ENCODE measurements at regions not wholly inside any gene's neighbourhood (a gene's known extent, or its start where the extent isn't known, plus 50 kb on each side); places are given as distances from the start of the nearest gene placed in this dataset.

DNA sequence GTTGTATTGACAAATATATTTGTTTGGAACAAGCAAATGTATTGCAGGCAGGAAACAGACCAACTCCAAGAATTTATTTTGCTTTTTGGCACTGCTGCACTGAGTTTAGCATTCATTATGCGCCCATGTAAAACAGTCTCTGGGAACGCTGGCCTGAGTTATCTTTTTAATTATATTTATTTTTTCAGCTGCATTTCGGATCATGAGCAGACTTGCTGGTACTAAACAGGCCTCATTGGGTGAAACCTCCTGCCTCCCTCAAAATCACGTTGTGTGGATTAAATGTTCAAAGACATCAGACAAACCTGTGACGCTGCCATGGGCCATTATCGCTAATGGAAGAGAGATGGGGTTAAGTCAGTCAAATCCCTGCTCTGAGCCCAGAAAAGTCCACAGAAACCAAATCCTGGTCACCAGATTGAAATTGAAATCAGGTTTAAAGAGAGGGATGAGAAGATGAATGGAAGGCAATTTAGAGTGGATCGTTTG lies 511.1 kb upstream of the PROK2 start:
- H3K27me3 Mint-ChIP-seq: no peaks in the 10 kb centered on the region
- H3K27ac Mint-ChIP-seq: no peak overlapping the region
- no peaks in the 10 kb centered on the region for H3K9me3 Mint-ChIP-seq
- H3K4me1 Mint-ChIP-seq: no peaks in the 10 kb centered on the region
- H3K4me3 Mint-ChIP-seq: no peak overlapping the region
- no peak for DNase-seq
- no peaks in the 10 kb centered on the region for H3K36me3 Mint-ChIP-seq

DNA sequence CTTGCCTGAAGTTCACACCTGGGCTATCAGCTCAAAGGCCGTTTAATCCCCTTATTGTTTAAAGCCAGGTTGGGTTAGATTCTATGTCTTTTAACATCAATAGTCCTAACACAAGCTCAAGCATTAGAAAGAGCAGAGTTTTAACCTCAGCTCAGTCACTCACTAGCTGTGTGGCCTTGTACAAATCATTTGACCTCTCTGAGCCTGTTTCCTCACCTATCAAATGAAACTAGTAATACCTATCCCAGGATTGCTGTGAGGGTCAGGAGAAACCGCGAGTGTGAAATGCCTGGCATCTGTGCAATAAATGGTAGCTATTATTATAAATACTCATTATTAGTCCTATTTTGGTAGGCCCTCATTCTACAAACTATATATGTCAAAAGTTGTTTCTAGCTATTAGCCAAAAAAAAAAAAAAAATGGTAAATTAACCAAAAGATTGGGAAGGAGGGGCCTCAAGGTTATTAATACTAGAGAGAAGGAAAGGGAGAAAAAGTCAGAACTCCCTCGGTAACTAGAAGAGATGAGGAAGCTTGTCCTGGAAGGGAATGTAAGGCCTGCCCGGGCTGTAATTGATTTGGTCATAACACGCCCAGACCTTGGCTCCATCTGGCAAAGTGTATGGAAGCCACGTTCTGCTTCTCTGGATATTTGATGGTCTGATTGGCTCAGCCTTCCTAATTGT lies 510.5 kb upstream of the PROK2 start:
- Mint-ChIP-seq H3K27me3 (no peaks in the 10 kb centered on the region), H3K4me1 (no peaks in the 10 kb centered on the region), H3K36me3 (no peaks in the 10 kb centered on the region), H3K27ac (no peak overlapping the region), H3K4me3 (no peak overlapping the region), H3K9me3 (no peaks in the 10 kb centered on the region)
- no peak for DNase-seq

DNA sequence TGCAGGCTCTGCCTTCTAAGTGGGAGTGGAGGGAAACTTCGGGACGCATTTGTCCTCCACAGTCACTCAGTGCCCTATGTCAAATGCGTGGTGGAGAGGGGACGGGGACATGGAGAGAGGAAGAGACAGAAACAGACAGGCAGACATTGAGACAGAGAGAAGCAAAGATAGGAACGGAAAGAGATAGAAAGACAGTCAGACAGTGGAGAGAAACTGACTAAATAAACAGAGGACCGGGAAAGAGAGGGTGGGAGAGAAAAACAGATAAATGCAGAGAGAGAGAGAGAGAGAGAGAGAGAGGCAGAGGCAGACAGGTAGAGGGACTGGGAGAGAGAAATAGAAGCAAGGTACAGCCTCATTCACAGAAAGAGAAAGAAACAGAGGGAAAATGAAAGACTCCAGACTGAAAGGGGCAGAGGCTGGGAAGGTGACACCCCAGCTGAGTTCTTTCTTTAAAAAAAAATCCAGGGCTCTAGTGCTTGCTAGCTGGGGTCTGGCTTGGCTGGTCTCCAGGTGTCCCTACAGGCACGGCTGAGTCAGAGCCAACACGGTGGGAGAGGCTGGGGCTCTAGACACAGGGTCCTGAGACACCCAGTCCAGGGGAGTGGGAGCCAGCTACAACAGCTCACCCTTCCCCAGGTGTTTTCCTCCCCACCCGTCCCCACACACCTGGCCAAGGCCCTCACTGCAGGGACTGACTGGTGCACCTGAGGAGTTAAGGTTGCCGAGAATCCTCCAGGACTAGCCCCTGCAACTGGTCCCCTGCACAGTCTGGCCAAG lies 506.1 kb upstream of the PROK2 start:
- Mint-ChIP-seq H3K36me3 (no peaks in the 10 kb centered on the region), H3K4me3 (no peak overlapping the region), H3K9me3 (no peaks in the 10 kb centered on the region), H3K4me1 (peaks cover 12% of the 10 kb centered on the region), H3K27me3 (no peaks in the 10 kb centered on the region), H3K27ac (no peak overlapping the region)
- DNase-seq: no peak

DNA sequence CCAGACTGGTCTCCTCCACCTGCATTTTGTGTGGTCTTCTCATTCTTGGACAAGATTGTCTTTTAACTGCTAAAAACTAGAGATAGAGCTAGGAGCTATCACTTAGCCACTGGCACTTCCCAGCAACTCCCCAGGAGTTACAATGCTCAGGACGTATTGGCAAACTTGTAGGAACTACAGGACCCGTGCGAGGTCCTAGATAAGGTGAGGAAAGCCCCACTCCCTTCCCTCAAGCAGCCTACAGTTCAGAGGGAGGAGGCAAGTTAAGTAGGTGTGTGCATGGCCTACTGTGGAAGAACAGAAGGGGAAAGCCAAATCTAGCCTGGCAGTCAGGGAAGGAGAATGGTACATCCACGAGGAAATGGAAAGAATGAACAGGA lies 504.7 kb upstream of the PROK2 start:
- no peak for DNase-seq
- H3K4me3 Mint-ChIP-seq: no peak overlapping the region
- H3K27ac Mint-ChIP-seq: no peak overlapping the region
- no peaks in the 10 kb centered on the region for H3K27me3 Mint-ChIP-seq
- H3K36me3 Mint-ChIP-seq: no peaks in the 10 kb centered on the region
- no peaks in the 10 kb centered on the region for H3K9me3 Mint-ChIP-seq
- peaks cover 12% of the 10 kb centered on the region for H3K4me1 Mint-ChIP-seq

DNA sequence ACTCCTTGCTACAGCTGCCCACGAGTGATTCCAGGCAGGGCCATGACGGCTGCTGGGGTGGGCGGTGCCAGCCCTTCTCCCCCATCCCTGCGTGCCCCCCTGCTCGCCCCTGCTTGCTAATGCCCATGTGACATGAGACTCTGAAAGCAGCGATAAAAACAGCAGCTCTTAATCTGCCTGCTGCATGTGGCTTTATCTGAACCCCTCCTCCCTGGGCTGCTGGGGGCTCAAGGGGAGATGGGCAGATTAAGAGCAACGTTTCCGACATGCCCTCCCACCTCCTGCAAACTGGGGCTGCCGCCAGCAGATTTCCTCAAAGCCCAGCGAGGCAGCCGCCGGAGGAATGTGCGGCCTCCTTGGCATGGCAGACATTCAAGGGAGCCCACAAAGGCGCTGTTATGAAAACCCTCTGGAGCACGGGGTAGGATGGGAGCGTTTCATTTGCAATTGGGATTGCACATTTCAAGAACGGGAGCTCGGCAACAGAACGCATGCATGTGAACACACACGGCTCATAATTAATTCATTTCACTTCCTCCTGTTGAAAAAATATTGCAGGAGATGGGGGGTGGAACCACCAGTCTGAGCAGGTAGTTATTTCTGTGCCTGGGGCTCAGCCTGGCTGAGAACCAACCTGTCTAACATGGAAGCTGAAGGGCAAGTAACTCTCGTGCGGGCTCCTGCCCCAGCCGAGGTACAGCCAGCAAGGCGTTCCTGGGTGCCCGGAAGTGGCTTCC lies 504.2 kb upstream of the PROK2 start:
- DNase-seq: peak; percentile 18
- Mint-ChIP-seq H3K27me3 (no peaks in the 10 kb centered on the region), H3K27ac (no peak overlapping the region), H3K9me3 (no peaks in the 10 kb centered on the region), H3K4me1 (peaks cover 12% of the 10 kb centered on the region), H3K4me3 (peak overlapping the region; percentile 66), H3K36me3 (no peaks in the 10 kb centered on the region)

DNA sequence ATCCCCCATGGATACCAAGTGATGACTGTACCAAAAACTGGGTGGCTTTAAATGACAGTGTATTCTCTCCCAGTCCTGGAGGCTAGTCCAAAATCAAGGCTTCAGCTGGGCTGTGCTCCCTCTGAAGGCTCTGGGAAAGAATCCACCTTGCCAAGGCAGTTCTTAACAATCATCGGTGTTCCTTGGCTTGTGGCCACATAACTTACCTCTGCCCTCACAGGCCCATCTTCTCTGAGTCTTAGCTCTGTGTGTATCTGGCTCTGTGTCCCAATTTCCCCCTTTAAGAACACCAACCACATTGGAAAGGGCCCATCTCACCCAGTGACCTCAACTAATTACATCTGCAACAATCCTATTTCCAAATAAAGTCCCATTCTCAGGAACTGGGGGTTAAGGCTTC lies 503.0 kb upstream of the PROK2 start:
- Mint-ChIP-seq H3K9me3 (peaks cover 4% of the 10 kb centered on the region), H3K4me3 (no peak overlapping the region), H3K36me3 (no peaks in the 10 kb centered on the region), H3K27me3 (no peaks in the 10 kb centered on the region), H3K27ac (no peak overlapping the region), H3K4me1 (peaks cover 12% of the 10 kb centered on the region)
- DNase-seq: no peak

DNA sequence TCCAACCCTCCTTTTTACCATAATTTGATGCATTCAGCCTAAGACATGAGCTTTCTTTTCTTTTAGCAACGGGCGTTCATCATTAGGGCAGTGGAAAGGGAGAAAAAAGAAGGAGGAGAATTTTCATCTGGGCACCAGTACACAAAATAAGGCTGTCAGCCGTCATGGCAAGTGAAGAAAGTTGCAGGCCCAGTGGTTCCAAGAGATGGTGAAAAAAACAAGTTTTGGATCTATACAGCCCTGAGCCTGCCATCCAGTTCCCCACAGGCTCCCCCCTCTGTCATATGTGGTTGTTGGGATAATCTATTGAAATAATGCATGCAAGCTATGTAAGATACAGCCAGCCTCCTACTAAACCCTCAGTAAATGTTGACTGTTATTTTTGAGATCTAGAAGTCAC lies 500.6 kb upstream of the PROK2 start:
- no peak for DNase-seq
- no peaks in the 10 kb centered on the region for H3K36me3 Mint-ChIP-seq
- no peak overlapping the region for H3K27ac Mint-ChIP-seq
- H3K4me3 Mint-ChIP-seq: no peak overlapping the region
- H3K4me1 Mint-ChIP-seq: peaks cover 12% of the 10 kb centered on the region
- H3K27me3 Mint-ChIP-seq: no peaks in the 10 kb centered on the region
- H3K9me3 Mint-ChIP-seq: peaks cover 7% of the 10 kb centered on the region

DNA sequence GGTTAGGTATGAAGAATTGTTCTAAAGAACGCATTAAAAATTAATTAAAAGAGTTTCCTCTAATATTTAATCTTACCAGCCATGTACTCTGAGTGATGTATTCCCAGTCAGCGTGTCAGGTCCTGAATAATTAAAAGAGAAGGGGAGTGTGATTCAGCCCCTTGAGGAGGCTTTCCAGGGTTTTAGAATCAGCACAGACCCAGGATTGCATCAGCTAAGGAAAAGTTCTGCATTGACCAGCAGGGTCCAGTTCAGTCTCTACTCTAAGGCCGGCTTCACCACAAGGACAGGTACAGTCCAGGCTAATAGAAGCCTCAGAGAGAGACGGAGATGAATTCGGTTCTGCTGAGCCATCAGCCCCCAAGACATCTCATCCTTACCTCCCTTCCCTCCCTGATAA lies 499.5 kb upstream of the PROK2 start:
- H3K27ac Mint-ChIP-seq: no peak overlapping the region
- H3K9me3 Mint-ChIP-seq: peaks cover 7% of the 10 kb centered on the region
- no peaks in the 10 kb centered on the region for H3K27me3 Mint-ChIP-seq
- DNase-seq: no peak
- peaks cover 11% of the 10 kb centered on the region for H3K4me1 Mint-ChIP-seq
- H3K4me3 Mint-ChIP-seq: no peak overlapping the region
- no peaks in the 10 kb centered on the region for H3K36me3 Mint-ChIP-seq

DNA sequence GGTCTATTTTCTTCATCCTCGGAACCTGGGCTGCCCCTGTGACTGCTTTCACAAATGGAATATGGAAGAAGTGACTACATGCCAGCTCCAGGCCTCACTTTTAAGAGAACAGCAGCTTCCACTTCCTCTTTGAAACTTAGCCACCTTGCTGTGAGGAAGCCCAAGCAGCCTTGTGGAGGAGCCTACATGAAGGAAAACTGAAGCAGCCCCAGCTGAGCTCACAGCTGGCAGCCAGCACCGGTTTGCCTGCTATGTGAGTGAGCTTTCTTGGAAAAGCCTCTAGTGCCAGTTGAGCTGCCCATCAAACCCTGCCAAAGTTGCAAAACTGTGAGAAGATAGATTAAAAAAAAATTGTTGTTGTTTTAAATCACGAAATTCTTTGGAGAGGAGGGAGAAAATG lies 498.0 kb upstream of the PROK2 start:
- no peaks in the 10 kb centered on the region for H3K4me1 Mint-ChIP-seq
- no peak overlapping the region for H3K27ac Mint-ChIP-seq
- H3K27me3 Mint-ChIP-seq: peaks cover 1% of the 10 kb centered on the region
- no peak overlapping the region for H3K4me3 Mint-ChIP-seq
- H3K9me3 Mint-ChIP-seq: peaks cover 7% of the 10 kb centered on the region
- no peak for DNase-seq
- H3K36me3 Mint-ChIP-seq: no peaks in the 10 kb centered on the region

DNA sequence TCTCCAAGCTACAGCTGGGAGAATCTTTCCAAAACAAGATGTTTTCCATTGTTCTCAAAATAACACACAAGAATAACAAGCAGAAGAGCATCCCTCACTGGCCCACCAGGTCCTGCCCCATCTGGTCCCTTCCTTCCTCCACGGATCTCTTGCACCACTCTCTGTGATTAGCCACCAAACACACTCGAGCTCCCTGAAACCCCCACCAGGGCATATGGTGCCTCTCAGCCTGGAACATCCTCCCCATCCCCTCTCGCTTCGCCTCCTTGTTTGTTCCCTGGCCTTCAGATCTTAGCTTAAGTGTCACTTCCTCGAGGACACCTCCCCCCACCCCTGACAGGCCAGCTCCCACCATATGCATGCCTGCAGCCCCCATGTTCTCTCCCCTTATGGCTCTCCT lies 496.6 kb upstream of the PROK2 start:
- no peak for DNase-seq
- Mint-ChIP-seq H3K4me1 (no peaks in the 10 kb centered on the region), H3K4me3 (no peak overlapping the region), H3K36me3 (no peaks in the 10 kb centered on the region), H3K27ac (no peak overlapping the region), H3K27me3 (peaks cover 4% of the 10 kb centered on the region), H3K9me3 (peaks cover 11% of the 10 kb centered on the region)

DNA sequence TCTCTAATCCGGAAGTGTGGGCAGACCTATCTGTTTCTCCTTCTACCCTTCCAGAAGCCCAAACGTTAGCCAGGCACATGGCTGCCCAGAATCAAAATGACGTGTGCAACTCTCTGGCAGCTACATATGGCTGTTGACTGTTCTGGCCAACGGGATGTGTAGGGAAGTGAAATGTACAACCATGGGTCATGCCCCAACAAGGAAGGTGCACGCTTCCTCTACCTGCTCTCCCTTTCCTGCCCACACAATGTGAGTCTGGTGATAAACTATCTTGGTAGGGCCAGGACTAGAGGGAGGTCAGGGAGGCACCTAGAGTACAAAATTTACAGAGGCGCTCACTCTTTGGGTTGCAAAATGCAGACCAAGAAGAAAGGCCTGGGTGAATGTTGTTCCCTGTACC lies 495.9 kb upstream of the PROK2 start:
- Mint-ChIP-seq H3K27me3 (peaks cover 4% of the 10 kb centered on the region), H3K4me3 (no peak overlapping the region), H3K9me3 (peaks cover 14% of the 10 kb centered on the region), H3K27ac (no peak overlapping the region), H3K36me3 (no peaks in the 10 kb centered on the region), H3K4me1 (no peaks in the 10 kb centered on the region)
- no peak for DNase-seq

DNA sequence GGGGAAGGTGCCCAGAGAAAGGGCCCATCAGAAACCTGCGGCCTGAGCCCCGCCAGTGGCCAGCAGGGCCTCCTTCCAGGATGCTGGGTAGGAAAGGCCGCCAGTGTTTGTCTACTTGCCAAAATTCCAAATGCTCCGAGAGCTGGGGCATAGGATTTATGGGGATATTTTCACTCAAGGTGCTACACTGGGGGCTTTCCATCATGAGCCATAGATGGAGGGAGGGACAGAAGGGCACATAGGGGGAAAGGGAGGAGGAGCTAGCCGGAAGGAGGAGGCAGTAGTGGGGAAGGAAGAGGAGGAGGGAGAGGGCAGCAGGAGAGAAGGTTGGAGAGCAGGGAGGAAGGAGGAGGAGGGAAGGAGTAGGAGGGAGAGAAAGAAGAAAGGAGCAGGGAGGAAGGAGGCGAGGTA lies 494.7 kb upstream of the PROK2 start:
- peaks cover 5% of the 10 kb centered on the region for H3K4me1 Mint-ChIP-seq
- H3K4me3 Mint-ChIP-seq: no peak overlapping the region
- no peak for DNase-seq
- H3K36me3 Mint-ChIP-seq: no peaks in the 10 kb centered on the region
- H3K9me3 Mint-ChIP-seq: peaks cover 14% of the 10 kb centered on the region
- no peak overlapping the region for H3K27ac Mint-ChIP-seq
- H3K27me3 Mint-ChIP-seq: peaks cover 4% of the 10 kb centered on the region

DNA sequence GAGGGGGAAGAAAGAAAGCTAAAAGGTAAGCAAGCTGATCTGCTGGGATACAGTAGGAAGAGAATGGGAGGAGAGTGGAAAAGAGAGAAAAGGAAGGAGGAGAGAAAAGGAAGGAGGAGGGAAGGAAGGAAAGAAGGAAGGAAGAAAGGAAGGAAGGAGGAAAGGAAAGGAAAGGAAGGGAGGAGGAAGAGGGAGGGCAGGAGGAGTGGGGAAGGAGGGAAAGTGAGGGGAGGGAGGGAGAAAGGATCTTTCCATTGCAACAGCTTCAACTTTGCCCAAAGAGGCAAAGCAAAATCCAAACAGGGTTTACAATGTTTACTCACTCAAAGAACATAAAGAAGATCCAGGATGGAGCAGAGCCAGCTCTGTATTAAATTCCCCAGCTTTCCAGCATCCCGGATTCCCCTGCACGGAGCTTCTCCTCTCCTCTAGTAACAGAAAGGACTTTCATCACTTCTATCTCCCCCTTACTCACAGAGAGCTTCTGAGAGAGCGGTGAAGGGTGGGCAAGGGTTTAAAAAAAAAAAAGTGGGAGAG lies 494.2 kb upstream of the PROK2 start:
- no peak overlapping the region for H3K4me3 Mint-ChIP-seq
- no peak overlapping the region for H3K27ac Mint-ChIP-seq
- peaks cover 14% of the 10 kb centered on the region for H3K9me3 Mint-ChIP-seq
- peaks cover 4% of the 10 kb centered on the region for H3K27me3 Mint-ChIP-seq
- DNase-seq: no peak
- no peaks in the 10 kb centered on the region for H3K36me3 Mint-ChIP-seq
- peaks cover 10% of the 10 kb centered on the region for H3K4me1 Mint-ChIP-seq

DNA sequence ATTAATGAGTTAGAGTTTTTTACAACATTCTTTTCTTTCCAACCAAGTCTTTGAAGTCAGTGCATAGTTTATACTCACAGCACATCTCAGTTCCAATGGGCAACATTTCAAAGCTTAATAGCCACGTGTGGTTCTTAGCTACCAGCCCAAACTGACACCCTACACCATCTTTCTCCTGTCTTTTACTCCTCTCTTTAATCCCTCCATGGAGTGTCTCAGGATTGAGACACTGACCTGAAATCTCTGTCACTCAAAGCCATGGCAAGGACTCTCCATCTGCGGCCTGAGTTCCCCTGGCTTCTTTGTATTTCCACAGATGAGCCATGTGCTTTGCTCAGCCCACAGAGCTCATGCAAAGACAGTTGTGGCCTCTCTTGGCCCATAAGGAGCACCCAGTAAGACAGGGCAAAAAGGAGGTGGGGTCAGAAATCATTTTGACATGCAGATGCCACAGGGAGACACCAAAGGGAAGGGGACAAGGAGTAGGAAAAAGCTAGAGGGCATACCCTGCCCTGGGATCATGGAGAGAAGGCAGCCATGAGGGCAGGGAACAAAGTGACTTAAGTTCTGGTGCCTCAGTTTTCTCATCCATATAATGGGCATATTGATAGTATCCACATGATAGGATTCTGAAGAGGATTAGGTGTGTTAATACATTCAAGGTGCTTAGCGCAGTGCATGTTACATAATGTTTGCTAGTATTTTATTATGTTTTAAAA lies 493.6 kb upstream of the PROK2 start:
- peaks cover 4% of the 10 kb centered on the region for H3K27me3 Mint-ChIP-seq
- peaks cover 14% of the 10 kb centered on the region for H3K9me3 Mint-ChIP-seq
- peaks cover 17% of the 10 kb centered on the region for H3K4me1 Mint-ChIP-seq
- DNase-seq: no peak
- no peak overlapping the region for H3K4me3 Mint-ChIP-seq
- H3K27ac Mint-ChIP-seq: no peak overlapping the region
- no peaks in the 10 kb centered on the region for H3K36me3 Mint-ChIP-seq

DNA sequence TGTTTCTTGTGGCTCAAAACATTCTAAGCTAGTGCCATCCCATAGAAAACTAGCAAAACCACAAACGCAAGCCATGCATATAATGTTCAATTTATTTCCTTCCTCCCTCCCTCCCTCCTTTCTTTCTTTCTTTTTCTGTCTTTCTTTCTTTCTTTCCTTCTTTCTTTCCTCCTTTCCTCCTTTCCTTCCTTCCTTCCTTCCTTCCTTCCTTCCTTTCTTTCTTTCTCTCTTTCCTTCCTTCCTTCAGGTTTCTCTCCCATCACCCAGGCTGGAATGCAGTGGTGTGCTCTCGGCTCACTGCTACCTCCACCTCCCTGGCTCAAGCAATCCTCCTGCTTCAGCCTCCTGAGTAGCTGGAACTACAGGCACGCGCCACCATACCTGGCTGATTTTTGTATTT lies 492.8 kb upstream of the PROK2 start:
- Mint-ChIP-seq H3K36me3 (no peaks in the 10 kb centered on the region), H3K27me3 (peaks cover 4% of the 10 kb centered on the region), H3K4me1 (peaks cover 17% of the 10 kb centered on the region), H3K4me3 (no peak overlapping the region), H3K27ac (no peak overlapping the region), H3K9me3 (peaks cover 10% of the 10 kb centered on the region)
- DNase-seq: no peak

All from activated naive CD8-positive, alpha-beta T cell treated with anti-CD3 and anti-CD28 coated beads for 36 hours (primary cell).